K562 (cell line): ENCODE measurements at regions not wholly inside any gene's neighbourhood (a gene's known extent, or its start where the extent isn't known, plus 50 kb on each side); places are given as distances from the start of the nearest gene placed in this dataset.

Experiments used
- ATF4 ChIP-seq: fragments of 450-650 bp; formaldehyde crosslinking; IDR thresholded peaks from 2 replicates; pipeline ENCODE4 v1.4.0; 2022; ENCODE audit warnings: mild to moderate bottlenecking, moderate library complexity
- EGR1 ChIP-seq: fragments of 450-650 bp; conservative IDR thresholded peaks from 2 replicates; pipeline ENCODE4 v1.6.1; 2017; ENCODE audit warnings: mild to moderate bottlenecking
- EHMT2 ChIP-seq: fragments of 450-650 bp; IDR thresholded peaks from 2 replicates; pipeline ENCODE4 v1.6.1; 2018; ENCODE audit warnings: antibody characterized with exemption
- NFYB ChIP-seq: IDR thresholded peaks from 2 replicates; pipeline ENCODE4 v1.6.1; 2011; ENCODE audit warnings: mild to moderate bottlenecking, moderate library complexity; ENCODE audit not compliant: insufficient read length; ENCODE audit errors: extremely low read depth
- SREBF1 ChIP-seq: fragments of 150-350 bp; IDR thresholded peaks from 2 replicates; pipeline ENCODE4 v1.6.1; 2014; ENCODE audit warnings: antibody characterized with exemption, low read depth, low read length, borderline replicate concordance
- ZNF274 ChIP-seq: IDR thresholded peaks from 2 replicates; pipeline ENCODE4 v1.6.1; 2011; ENCODE audit warnings: low read depth, mild to moderate bottlenecking, low read length, moderate library complexity, borderline replicate concordance
- TF ChIP-seq, protein P1 (sequence below): fragments of 250-450 bp; sonication (Bioruptor Pico); IDR thresholded peaks from 2 replicates; pipeline ENCODE4 v1.8.0; 2021; ENCODE audit warnings: moderate library complexity, mild to moderate bottlenecking, inconsistent platforms
- TF ChIP-seq, protein P2 (sequence below): sonication (generic); formaldehyde crosslinking; IDR thresholded peaks from 2 replicates; pipeline ENCODE4 v1.8.0; 2022; ENCODE audit warnings: mild to moderate bottlenecking, missing genetic modification reagents

GRCh38 chr17:72510351-72511016, 389.7 kb downstream of the SOX9 start (continued):
- TF ChIP-seq, protein P1, sequence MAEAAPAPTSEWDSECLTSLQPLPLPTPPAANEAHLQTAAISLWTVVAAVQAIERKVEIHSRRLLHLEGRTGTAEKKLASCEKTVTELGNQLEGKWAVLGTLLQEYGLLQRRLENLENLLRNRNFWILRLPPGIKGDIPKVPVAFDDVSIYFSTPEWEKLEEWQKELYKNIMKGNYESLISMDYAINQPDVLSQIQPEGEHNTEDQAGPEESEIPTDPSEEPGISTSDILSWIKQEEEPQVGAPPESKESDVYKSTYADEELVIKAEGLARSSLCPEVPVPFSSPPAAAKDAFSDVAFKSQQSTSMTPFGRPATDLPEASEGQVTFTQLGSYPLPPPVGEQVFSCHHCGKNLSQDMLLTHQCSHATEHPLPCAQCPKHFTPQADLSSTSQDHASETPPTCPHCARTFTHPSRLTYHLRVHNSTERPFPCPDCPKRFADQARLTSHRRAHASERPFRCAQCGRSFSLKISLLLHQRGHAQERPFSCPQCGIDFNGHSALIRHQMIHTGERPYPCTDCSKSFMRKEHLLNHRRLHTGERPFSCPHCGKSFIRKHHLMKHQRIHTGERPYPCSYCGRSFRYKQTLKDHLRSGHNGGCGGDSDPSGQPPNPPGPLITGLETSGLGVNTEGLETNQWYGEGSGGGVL (CRISPR knock-in tag): no peak
- TF ChIP-seq SREBF1: no peak
- no peak for TF ChIP-seq ZNF274
- no peak for TF ChIP-seq ATF4 (CRISPR knock-in tag)
- TF ChIP-seq, protein P2, sequence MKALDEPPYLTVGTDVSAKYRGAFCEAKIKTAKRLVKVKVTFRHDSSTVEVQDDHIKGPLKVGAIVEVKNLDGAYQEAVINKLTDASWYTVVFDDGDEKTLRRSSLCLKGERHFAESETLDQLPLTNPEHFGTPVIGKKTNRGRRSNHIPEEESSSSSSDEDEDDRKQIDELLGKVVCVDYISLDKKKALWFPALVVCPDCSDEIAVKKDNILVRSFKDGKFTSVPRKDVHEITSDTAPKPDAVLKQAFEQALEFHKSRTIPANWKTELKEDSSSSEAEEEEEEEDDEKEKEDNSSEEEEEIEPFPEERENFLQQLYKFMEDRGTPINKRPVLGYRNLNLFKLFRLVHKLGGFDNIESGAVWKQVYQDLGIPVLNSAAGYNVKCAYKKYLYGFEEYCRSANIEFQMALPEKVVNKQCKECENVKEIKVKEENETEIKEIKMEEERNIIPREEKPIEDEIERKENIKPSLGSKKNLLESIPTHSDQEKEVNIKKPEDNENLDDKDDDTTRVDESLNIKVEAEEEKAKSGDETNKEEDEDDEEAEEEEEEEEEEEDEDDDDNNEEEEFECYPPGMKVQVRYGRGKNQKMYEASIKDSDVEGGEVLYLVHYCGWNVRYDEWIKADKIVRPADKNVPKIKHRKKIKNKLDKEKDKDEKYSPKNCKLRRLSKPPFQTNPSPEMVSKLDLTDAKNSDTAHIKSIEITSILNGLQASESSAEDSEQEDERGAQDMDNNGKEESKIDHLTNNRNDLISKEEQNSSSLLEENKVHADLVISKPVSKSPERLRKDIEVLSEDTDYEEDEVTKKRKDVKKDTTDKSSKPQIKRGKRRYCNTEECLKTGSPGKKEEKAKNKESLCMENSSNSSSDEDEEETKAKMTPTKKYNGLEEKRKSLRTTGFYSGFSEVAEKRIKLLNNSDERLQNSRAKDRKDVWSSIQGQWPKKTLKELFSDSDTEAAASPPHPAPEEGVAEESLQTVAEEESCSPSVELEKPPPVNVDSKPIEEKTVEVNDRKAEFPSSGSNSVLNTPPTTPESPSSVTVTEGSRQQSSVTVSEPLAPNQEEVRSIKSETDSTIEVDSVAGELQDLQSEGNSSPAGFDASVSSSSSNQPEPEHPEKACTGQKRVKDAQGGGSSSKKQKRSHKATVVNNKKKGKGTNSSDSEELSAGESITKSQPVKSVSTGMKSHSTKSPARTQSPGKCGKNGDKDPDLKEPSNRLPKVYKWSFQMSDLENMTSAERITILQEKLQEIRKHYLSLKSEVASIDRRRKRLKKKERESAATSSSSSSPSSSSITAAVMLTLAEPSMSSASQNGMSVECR (CRISPR knock-in tag): no peak
- TF ChIP-seq NFYB: no peak
- TF ChIP-seq EHMT2: no peak
- no peak for TF ChIP-seq EGR1
